Esophagus squamous epithelium (tissue), 5 donors: ENCODE measurements at regions not wholly inside any gene's neighbourhood (a gene's known extent, or its start where the extent isn't known, plus 50 kb on each side); places are given as distances from the start of the nearest gene placed in this dataset.

ENCODE experiments used
- DNase-seq: peaks from one replicate; lab custom pipeline; 2025; lab: John Stamatoyannopoulos, UW
- H3K27ac ChIP-seq, 4 donors: fragments of 200-600 bp; sonication (generic); one replicate each; pipeline ENCODE4 v1.5.1; 2016 to 2019; ENCODE audit warnings: mild to moderate bottlenecking in 1 of 4
- H3K27me3 ChIP-seq, 4 donors: fragments of 200-600 bp; sonication (generic); 1 replicate in 3 of 4; 2 replicates in 1 of 4; pipeline versions ENCODE4 v1.5.1 to v1.6.0; 2017 to 2021; ENCODE audit warnings: antibody characterized with exemption in 1 of 4
- H3K36me3 ChIP-seq, 3 donors: fragments of 200-600 bp; sonication (generic); one replicate each; pipeline ENCODE4 v1.5.1; 2016 to 2019
- H3K4me1 ChIP-seq, 3 donors: fragments of 200-600 bp; sonication (generic); one replicate each; pipeline ENCODE4 v1.5.1; 2017 to 2019
- H3K4me3 ChIP-seq, 4 donors: fragments of 200-600 bp; sonication (generic); 1 replicate in 3 of 4; 2 replicates in 1 of 4; pipeline ENCODE4 v1.5.1; 2016 to 2019; ENCODE audit warnings: mild to moderate bottlenecking in 2 of 4, moderate library complexity in 1 of 4
- H3K9me3 ChIP-seq, 3 donors: fragments of 200-600 bp; sonication (generic); one replicate each; pipeline ENCODE4 v1.5.1; 2016 to 2019
- CTCF ChIP-seq, 6 experiments: fragments of 450-650 bp in 4 of 6; fragments of 200-600 bp in 2 of 6; sonication (generic) in 2 of 6; IDR thresholded peaks; one replicate each; pipeline ENCODE4 v1.5.1; 2016 to 2019; ENCODE audit warnings: antibody characterized with exemption in 6 of 6, mild to moderate bottlenecking in 4 of 6, moderate library complexity in 4 of 6
- POLR2A ChIP-seq, 4 donors: fragments of 450-650 bp; IDR thresholded peaks; one replicate each; pipeline ENCODE4 v1.6.1; 2017; ENCODE audit warnings: antibody characterized with exemption in 4 of 4, mild to moderate bottlenecking in 4 of 4, moderate library complexity in 3 of 4
- WGBS, 2 donors: methylation state at CpG; one replicate each; pipeline ENCODE4 v1.1.5; 2018; 5-methylcytosine and 5-hydroxymethylcytosine counted together
- intact Hi-C: fragments of 100-400 bp; cut with DNase I; formaldehyde crosslinking; loops from one replicate; pipeline ENCODE4 v1.15.0; 2022
- donor health status: DM: yes; HTN: yes; CAD: no.

GRCh38 chr12:92036771-92037453 lies 108.7 kb downstream of the BTG1 start:
- no peak for TF ChIP-seq POLR2A (IDR thresholded peaks at IDR 0.05)
- no peak for TF ChIP-seq CTCF (IDR thresholded peaks at IDR 0.05)
- no peaks in the 10 kb centered on the region for H3K27me3 ChIP-seq
- H3K27ac ChIP-seq, result no peak overlapping the region
- intact Hi-C loops, result no loop called here
- H3K36me3 ChIP-seq, result no peaks in the 10 kb centered on the region
- peaks cover 7 to 51% (median 20%) of the 10 kb centered on the region in 3 donors for H3K4me1 ChIP-seq
- H3K4me3 ChIP-seq, result no peak overlapping the region
- DNase-seq, result no peak
- no peaks in the 10 kb centered on the region for H3K9me3 ChIP-seq
- WGBS, 2 donors, result 92 to 95% methylated on average over 6 of the region's 6 CpGs

- H3K27ac ChIP-seq, result peak overlapping the region in 2 of 4 donors; percentile 70 to 72
- H3K4me3 ChIP-seq, result no peak overlapping the region
- H3K27me3 ChIP-seq, result no peaks in the 10 kb centered on the region
- DNase-seq, result no peak
- intact Hi-C loops, result no loop called here
- H3K9me3 ChIP-seq, result no peaks in the 10 kb centered on the region
- H3K36me3 ChIP-seq, result no peaks in the 10 kb centered on the region
- no peak for TF ChIP-seq POLR2A (IDR thresholded peaks at IDR 0.05)
- TF ChIP-seq CTCF (IDR thresholded peaks at IDR 0.05), result no peak
- 81 to 88% methylated on average over 7 of the region's 7 CpGs for WGBS, 2 donors
- peaks cover 7 to 58% (median 20%) of the 10 kb centered on the region in 3 donors for H3K4me1 ChIP-seq
Observed at GRCh38 chr12:92036061-92036620, 109.5 kb downstream of the BTG1 start.

GRCh38 chr12:92035477-92035876 lies 110.2 kb downstream of the BTG1 start:
- H3K4me1 ChIP-seq, result peaks cover 7 to 64% (median 20%) of the 10 kb centered on the region in 3 donors
- no peak for TF ChIP-seq POLR2A (IDR thresholded peaks at IDR 0.05)
- TF ChIP-seq CTCF (IDR thresholded peaks at IDR 0.05), result no peak
- no peaks in the 10 kb centered on the region for H3K27me3 ChIP-seq
- H3K9me3 ChIP-seq, result no peaks in the 10 kb centered on the region
- peak overlapping the region in 3 of 4 donors; percentile 21 to 61 (median 32) for H3K4me3 ChIP-seq
- 41 to 56% methylated on average over 1 of the region's 1 CpG for WGBS, 2 donors
- intact Hi-C loops, result no loop called here
- no peak for DNase-seq
- H3K27ac ChIP-seq, result peak overlapping the region; percentile 45 to 80 (median 71)
- H3K36me3 ChIP-seq, result no peaks in the 10 kb centered on the region

GRCh38 chr12:92034858-92035401 lies 110.7 kb downstream of the BTG1 start:
- TF ChIP-seq CTCF (IDR thresholded peaks at IDR 0.05), result peak in 1 of 6 experiments; percentile 9
- TF ChIP-seq POLR2A (IDR thresholded peaks at IDR 0.05), result peak in 1 of 4 donors; percentile 82
- H3K27me3 ChIP-seq, result no peaks in the 10 kb centered on the region
- H3K4me3 ChIP-seq, result peak overlapping the region in 3 of 4 donors; percentile 21 to 61 (median 32)
- no peaks in the 10 kb centered on the region for H3K9me3 ChIP-seq
- peaks cover 10 to 70% (median 25%) of the 10 kb centered on the region in 3 donors for H3K4me1 ChIP-seq
- intact Hi-C loops, result no loop called here
- DNase-seq, result no peak
- no peaks in the 10 kb centered on the region for H3K36me3 ChIP-seq
- WGBS, 2 donors, result 0 to 8% methylated on average over 10 of the region's 10 CpGs
- peak overlapping the region; percentile 45 to 80 (median 71) for H3K27ac ChIP-seq

GRCh38 chr12:92034083-92034482 lies 111.6 kb downstream of the BTG1 start:
- 50 to 66% methylated on average over 2 of the region's 2 CpGs for WGBS, 2 donors
- H3K36me3 ChIP-seq, result no peaks in the 10 kb centered on the region
- no peaks in the 10 kb centered on the region for H3K27me3 ChIP-seq
- no peak overlapping the region for H3K4me3 ChIP-seq
- H3K27ac ChIP-seq, result peak overlapping the region in 3 of 4 donors; percentile 45 to 72 (median 70)
- DNase-seq, result no peak
- peaks cover 10 to 77% (median 30%) of the 10 kb centered on the region in 3 donors for H3K4me1 ChIP-seq
- H3K9me3 ChIP-seq, result no peaks in the 10 kb centered on the region
- no peak for TF ChIP-seq CTCF (IDR thresholded peaks at IDR 0.05)
- intact Hi-C loops, result no loop called here
